ENCODE measurements at regions not wholly inside any gene's neighbourhood (a gene's known extent, or its start where the extent isn't known, plus 50 kb on each side); places are given as distances from the start of the nearest gene placed in this dataset.

DNA sequence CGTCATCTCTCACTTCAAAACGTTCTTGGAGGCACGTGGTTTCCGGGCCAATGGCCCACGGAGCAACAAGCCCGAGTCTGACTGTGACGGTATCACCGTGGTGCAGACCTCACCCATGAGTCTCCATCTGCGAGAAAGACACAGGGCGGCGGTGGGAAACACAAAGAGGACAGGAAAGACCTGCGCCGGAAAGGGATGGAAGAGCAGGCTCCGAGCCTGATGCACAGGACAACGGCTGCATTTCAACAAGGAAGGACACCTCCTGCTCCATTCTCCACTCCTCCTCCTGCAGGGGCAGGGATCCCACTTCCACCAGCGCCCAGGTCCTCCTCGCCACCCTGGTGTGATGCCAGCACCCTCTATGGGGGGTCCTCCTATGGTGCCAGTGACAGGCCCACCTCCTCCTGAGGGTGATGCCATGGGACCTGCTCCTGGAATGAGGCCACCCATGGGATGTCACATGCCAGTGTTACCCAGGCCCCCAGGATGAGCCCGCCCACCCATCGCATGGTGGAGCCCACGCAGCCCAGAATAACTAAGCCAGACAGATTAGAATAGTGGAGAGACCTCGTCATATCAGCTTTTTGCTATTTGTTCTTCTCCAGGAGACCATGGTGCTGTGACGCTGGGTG, 73.0 kb upstream of the PCSK6 start:
- POLR2A ChIA-PET: no interaction called here
- H3K27me3 Mint-ChIP-seq (ENCODE audit: low read depth): no peaks in the 10 kb centered on the region; the same call in 1 of the 2 replicates
- ATAC-seq (no peak), DNase-seq (ENCODE audit: low spot score) (no peak)
- no peaks in the 10 kb centered on the region for H3K36me3 Mint-ChIP-seq
- no peak for TF ChIP-seq FOXP1 (CRISPR knock-in tag; IDR thresholded peaks at IDR 0.05; ENCODE audit: borderline replicate concordance)
- TF ChIP-seq FOXK1 (CRISPR knock-in tag; IDR thresholded peaks at IDR 0.05): no peak
- no peak for TF ChIP-seq ZNF423 (CRISPR knock-in tag; IDR thresholded peaks at IDR 0.05)
- TF ChIP-seq, protein P1, sequence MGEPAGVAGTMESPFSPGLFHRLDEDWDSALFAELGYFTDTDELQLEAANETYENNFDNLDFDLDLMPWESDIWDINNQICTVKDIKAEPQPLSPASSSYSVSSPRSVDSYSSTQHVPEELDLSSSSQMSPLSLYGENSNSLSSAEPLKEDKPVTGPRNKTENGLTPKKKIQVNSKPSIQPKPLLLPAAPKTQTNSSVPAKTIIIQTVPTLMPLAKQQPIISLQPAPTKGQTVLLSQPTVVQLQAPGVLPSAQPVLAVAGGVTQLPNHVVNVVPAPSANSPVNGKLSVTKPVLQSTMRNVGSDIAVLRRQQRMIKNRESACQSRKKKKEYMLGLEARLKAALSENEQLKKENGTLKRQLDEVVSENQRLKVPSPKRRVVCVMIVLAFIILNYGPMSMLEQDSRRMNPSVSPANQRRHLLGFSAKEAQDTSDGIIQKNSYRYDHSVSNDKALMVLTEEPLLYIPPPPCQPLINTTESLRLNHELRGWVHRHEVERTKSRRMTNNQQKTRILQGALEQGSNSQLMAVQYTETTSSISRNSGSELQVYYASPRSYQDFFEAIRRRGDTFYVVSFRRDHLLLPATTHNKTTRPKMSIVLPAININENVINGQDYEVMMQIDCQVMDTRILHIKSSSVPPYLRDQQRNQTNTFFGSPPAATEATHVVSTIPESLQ (CRISPR knock-in tag; IDR thresholded peaks at IDR 0.05): no peak
- no peak for TF ChIP-seq ZMAT4 (CRISPR knock-in tag; IDR thresholded peaks at IDR 0.05)
- TF ChIP-seq ZSCAN18 (CRISPR knock-in tag; IDR thresholded peaks at IDR 0.05): no peak
- no peak for TF ChIP-seq E2F4 (CRISPR knock-in tag; IDR thresholded peaks at IDR 0.05; ENCODE audit: borderline replicate concordance, low read depth)
- no peak for TF ChIP-seq ZNF317 (CRISPR knock-in tag; IDR thresholded peaks at IDR 0.05; ENCODE audit: borderline replicate concordance, low read depth)
- TF ChIP-seq CREM (CRISPR knock-in tag; IDR thresholded peaks at IDR 0.05): no peak
- TF ChIP-seq NFE2L1 (CRISPR knock-in tag; IDR thresholded peaks at IDR 0.05): no peak
- TF ChIP-seq ZBTB21 (CRISPR knock-in tag; IDR thresholded peaks at IDR 0.05; ENCODE audit: borderline replicate concordance): no peak
- H3K9me3 Mint-ChIP-seq: peaks cover 5% of the 10 kb centered on the region; the same call in 1 of the 2 replicates
- CTCF ChIA-PET: no interaction called here
- no peaks in the 10 kb centered on the region for H3K4me1 Mint-ChIP-seq
- no peak overlapping the region for H3K4me3 Mint-ChIP-seq
- H3K27ac Mint-ChIP-seq: no peak overlapping the region

- no peak for TF ChIP-seq EMX1 (CRISPR knock-in tag; IDR thresholded peaks at IDR 0.05)
- TF ChIP-seq TP53 (CRISPR knock-in tag; IDR thresholded peaks at IDR 0.05): no peak
- TF ChIP-seq CBFB (CRISPR knock-in tag; IDR thresholded peaks at IDR 0.05; ENCODE audit: low read depth): no peak
- no peak for TF ChIP-seq ZNF317 (CRISPR knock-in tag; IDR thresholded peaks at IDR 0.05; ENCODE audit: borderline replicate concordance, low read depth)
- no peak for TF ChIP-seq CDX4 (CRISPR knock-in tag; IDR thresholded peaks at IDR 0.05; ENCODE audit: borderline replicate concordance)
- TF ChIP-seq AFF4 (CRISPR knock-in tag; IDR thresholded peaks at IDR 0.05; ENCODE audit: borderline replicate concordance): no peak
- TF ChIP-seq IRF2 (CRISPR knock-in tag; IDR thresholded peaks at IDR 0.05; ENCODE audit: borderline replicate concordance, low read depth): no peak
- TF ChIP-seq ZNF423 (CRISPR knock-in tag; IDR thresholded peaks at IDR 0.05): no peak
- no peak for TF ChIP-seq ZSCAN18 (CRISPR knock-in tag; IDR thresholded peaks at IDR 0.05)
- TF ChIP-seq TCF7 (CRISPR knock-in tag; IDR thresholded peaks at IDR 0.05; ENCODE audit: low read depth): no peak
- ChIA-PET CTCF (no interaction called here), POLR2A (no interaction called here)
- H3K36me3 Mint-ChIP-seq: no peaks in the 10 kb centered on the region
- no peak overlapping the region for H3K27ac Mint-ChIP-seq
- ATAC-seq (no peak), DNase-seq (ENCODE audit: low spot score) (no peak)
- H3K4me1 Mint-ChIP-seq: no peaks in the 10 kb centered on the region
- H3K4me3 Mint-ChIP-seq: no peak overlapping the region
- H3K9me3 Mint-ChIP-seq: peaks cover 5% of the 10 kb centered on the region; the same call in 1 of the 2 replicates
- H3K27me3 Mint-ChIP-seq (ENCODE audit: low read depth): no peaks in the 10 kb centered on the region; the same call in 1 of the 2 replicates
Measured at GRCh38 chr15:101561584-101561906, 72.0 kb upstream of the PCSK6 start.
